ENCODE measurements at regions not wholly inside any gene's neighbourhood (a gene's known extent, or its start where the extent isn't known, plus 50 kb on each side); places are given as distances from the start of the nearest gene placed in this dataset.

DNA sequence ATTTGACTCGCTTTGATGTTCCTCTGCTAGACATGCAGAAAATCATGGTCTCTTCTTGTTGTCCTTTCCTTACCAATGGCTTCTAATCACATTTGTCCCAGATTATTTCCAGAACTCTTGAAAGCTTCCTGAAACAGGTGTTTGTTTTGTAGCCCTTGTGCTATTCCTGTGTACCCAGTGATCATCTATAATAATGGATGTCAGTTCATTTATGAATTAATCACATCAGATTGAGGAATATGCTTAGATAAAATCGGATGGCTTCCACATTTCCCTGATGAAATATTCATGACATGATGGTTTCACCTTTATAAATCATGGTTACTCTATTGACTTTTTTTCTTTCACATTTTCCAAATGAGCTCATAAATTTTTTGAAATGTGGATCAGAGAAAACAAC is 359.0 kb upstream of the DMAC1 start:
- intact Hi-C loops (cut with DNase I; ENCODE audit: low total_unique reads), result no loop called here
- Histone ChIP-seq H3K4me3 (no peak overlapping the region), H3K36me3 (no peaks in the 10 kb centered on the region), H3K27ac (no peak overlapping the region), H3K4me1 (no peaks in the 10 kb centered on the region), H3K27me3 (no peaks in the 10 kb centered on the region), H3K9me3 (no peaks in the 10 kb centered on the region)
- DNase-seq, result no peak
- TF ChIP-seq, protein P1, sequence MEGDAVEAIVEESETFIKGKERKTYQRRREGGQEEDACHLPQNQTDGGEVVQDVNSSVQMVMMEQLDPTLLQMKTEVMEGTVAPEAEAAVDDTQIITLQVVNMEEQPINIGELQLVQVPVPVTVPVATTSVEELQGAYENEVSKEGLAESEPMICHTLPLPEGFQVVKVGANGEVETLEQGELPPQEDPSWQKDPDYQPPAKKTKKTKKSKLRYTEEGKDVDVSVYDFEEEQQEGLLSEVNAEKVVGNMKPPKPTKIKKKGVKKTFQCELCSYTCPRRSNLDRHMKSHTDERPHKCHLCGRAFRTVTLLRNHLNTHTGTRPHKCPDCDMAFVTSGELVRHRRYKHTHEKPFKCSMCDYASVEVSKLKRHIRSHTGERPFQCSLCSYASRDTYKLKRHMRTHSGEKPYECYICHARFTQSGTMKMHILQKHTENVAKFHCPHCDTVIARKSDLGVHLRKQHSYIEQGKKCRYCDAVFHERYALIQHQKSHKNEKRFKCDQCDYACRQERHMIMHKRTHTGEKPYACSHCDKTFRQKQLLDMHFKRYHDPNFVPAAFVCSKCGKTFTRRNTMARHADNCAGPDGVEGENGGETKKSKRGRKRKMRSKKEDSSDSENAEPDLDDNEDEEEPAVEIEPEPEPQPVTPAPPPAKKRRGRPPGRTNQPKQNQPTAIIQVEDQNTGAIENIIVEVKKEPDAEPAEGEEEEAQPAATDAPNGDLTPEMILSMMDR (IDR thresholded peaks at IDR 0.05), result no peak
- WGBS, 5 donors, result 74 to 82% (median 79%) methylated on average over 2 of the region's 2 CpGs

DNA sequence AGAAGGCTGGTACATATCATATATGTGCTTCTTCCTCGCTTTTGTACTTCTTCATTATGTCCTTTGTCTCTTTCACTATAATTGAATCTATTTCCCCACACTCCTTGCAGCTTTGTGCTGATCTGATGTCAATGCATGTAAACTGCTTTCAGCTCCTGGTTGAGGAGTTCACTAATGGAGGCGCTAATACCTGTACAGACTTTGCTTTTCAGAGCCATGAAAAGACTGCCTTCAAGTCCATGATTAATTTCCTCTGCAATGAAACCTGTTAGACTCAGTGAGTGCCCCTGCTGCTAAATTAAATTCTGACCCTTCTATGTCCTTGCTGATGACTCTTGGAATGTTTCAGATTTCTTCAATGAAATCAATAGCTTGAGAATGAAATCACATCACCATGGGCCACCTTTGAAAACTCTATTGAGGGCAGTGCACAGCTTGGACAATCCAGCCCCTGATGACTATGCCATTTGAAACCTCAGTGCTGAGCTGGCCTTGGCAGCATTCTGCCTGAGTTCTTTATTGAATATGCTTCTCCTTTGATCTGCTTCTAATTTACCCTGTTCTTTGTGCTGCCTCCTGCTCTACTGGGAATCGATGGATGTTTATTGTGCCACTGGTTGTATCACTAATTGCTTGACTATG is 358.2 kb upstream of the DMAC1 start:
- WGBS, 5 donors, result 82 to 91% (median 89%) methylated on average over 3 of the region's 3 CpGs
- no peak overlapping the region for H3K27ac ChIP-seq
- H3K4me3 ChIP-seq, result no peak overlapping the region
- intact Hi-C loops (cut with DNase I; ENCODE audit: low total_unique reads), result no loop called here
- no peaks in the 10 kb centered on the region for H3K27me3 ChIP-seq
- H3K9me3 ChIP-seq, result no peaks in the 10 kb centered on the region
- no peak for DNase-seq
- TF ChIP-seq EP300 (IDR thresholded peaks at IDR 0.05) (no peak), POLR2A (IDR thresholded peaks at IDR 0.05) (no peak), POLR2AphosphoS5 (IDR thresholded peaks at IDR 0.05) (no peak)
- TF ChIP-seq, protein P1 (IDR thresholded peaks at IDR 0.05), result no peak
- H3K4me1 ChIP-seq, result no peaks in the 10 kb centered on the region
- H3K36me3 ChIP-seq, result no peaks in the 10 kb centered on the region

DNA sequence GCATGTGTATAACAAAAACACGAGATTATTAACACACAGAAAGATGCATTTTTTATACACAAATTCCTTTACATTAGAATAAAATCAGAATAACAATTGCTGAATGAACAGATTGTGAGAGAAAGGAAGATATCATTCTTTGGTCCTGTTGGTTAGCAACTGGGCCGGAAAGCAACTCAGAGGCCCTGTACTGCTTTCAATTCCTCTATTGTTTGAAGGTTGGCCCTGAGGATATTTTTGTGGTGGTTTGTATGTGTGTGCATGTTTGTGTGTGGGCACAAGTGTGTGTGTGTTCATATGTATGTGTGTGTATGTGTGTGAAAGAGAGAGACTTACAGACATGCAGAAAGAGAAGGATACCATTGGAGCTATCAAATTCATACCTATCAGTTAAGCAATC is 356.8 kb upstream of the DMAC1 start:
- no peak for DNase-seq
- Histone ChIP-seq H3K36me3 (no peaks in the 10 kb centered on the region), H3K4me3 (no peak overlapping the region), H3K27me3 (no peaks in the 10 kb centered on the region), H3K9me3 (peaks cover 0 to 1% (median 0%) of the 10 kb centered on the region in 4 donors), H3K27ac (no peak overlapping the region), H3K4me1 (no peaks in the 10 kb centered on the region)
- intact Hi-C loops (cut with DNase I; ENCODE audit: low total_unique reads), result no loop called here
- TF ChIP-seq EP300 (IDR thresholded peaks at IDR 0.05) (no peak), POLR2AphosphoS5 (IDR thresholded peaks at IDR 0.05) (no peak), POLR2A (IDR thresholded peaks at IDR 0.05) (no peak)
- TF ChIP-seq, protein P1 (IDR thresholded peaks at IDR 0.05), result no peak
- WGBS, 5 donors, result 71 to 81% (median 78%) methylated on average over 2 of the region's 2 CpGs

DNA sequence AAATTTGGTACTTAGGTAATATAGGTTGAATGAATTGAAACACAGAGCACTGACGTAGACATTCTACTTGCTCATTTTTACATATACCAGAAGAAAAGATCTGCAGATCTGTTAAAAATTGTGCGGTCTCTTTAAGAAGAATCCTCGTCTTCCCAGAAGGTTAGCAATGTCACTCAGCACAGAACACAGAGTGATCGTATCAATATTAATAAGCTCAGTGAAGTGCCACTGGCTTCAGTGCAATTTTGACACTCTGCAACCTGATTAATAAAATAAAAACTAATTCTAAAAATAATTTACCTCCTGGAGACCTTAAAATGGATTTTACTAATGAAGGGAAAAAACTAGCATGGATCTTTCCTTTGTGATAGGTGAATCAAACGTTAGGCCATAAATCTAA is 356.1 kb upstream of the DMAC1 start:
- H3K4me3 ChIP-seq, result no peak overlapping the region
- TF ChIP-seq, protein P1 (IDR thresholded peaks at IDR 0.05), result no peak
- no peak for TF ChIP-seq POLR2A (IDR thresholded peaks at IDR 0.05)
- TF ChIP-seq POLR2AphosphoS5 (IDR thresholded peaks at IDR 0.05), result no peak
- TF ChIP-seq EP300 (IDR thresholded peaks at IDR 0.05), result no peak
- no peak overlapping the region for H3K27ac ChIP-seq
- no peaks in the 10 kb centered on the region for H3K27me3 ChIP-seq
- DNase-seq, result no peak
- no peaks in the 10 kb centered on the region for H3K36me3 ChIP-seq
- no peaks in the 10 kb centered on the region for H3K4me1 ChIP-seq
- intact Hi-C loops (cut with DNase I; ENCODE audit: low total_unique reads), result no loop called here
- 89 to 94% (median 93%) methylated on average over 5 of the region's 5 CpGs for WGBS, 5 donors
- peaks cover 0 to 8% (median 0%) of the 10 kb centered on the region in 4 donors for H3K9me3 ChIP-seq
